ENCODE measurements at regions not wholly inside any gene's neighbourhood (a gene's known extent, or its start where the extent isn't known, plus 50 kb on each side); places are given as distances from the start of the nearest gene placed in this dataset.
"Not testable (repeated sequence)": the region's sequence is repeated elsewhere in the genome, so short reads cannot be mapped to it uniquely, and the experiment has no call there.

- not testable (repeated sequence) for DNase-seq (ENCODE audit: low read depth in 2 of 3, low spot score in 2 of 3)
Observed at GRCh38 chr6:168840932-168841331, 399.9 kb downstream of the SMOC2 start.

- not testable (repeated sequence) for DNase-seq (ENCODE audit: low read depth in 2 of 3, low spot score in 2 of 3)
Observed at GRCh38 chr6:168840299-168840698, 399.3 kb downstream of the SMOC2 start.

DNA sequence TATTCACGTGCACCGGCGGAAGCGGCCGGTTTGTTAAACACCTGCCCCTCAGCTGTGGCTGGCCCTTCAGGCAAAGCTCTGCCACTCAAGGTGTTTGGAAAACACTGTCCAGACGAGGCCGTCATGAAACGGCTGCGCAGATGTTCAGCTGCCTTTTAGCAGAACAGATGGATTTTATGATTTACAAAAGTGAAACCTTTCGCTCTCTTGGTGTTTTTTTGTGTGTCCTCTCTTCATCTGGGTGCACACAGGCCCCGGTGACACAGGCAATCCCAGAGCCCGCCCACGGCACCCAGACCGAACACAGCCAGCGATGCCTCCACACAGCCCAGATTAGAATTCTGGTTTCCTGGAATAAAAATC lies 397.0 kb downstream of the SMOC2 start:
- no peak for DNase-seq (ENCODE audit: low read depth in 2 of 3, low spot score in 2 of 3)

- no peak for DNase-seq (ENCODE audit: low read depth in 2 of 3, low spot score in 2 of 3)
Observed at GRCh38 chr6:168837254-168838036, 396.5 kb downstream of the SMOC2 start.

DNA sequence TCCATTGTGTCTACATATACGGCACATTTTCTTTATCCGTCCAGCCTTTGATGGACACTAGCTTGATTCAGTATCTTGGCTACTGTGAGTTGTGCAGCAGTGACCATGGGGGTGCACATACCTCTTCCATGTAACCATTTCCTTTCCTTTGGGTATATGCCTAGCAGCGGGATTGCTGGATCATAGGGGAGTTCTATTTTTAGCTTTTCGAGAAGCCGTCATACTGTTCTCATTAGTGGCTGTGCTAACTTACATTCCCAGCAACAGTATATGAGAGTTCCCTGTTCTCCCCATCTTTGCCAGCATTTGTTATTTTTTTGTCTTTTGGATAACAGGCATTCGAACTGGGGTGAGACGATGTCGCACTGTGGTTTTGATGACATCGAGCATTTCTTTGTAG lies 395.0 kb downstream of the SMOC2 start:
- no peak for DNase-seq (ENCODE audit: low read depth in 2 of 3, low spot score in 2 of 3)

DNA sequence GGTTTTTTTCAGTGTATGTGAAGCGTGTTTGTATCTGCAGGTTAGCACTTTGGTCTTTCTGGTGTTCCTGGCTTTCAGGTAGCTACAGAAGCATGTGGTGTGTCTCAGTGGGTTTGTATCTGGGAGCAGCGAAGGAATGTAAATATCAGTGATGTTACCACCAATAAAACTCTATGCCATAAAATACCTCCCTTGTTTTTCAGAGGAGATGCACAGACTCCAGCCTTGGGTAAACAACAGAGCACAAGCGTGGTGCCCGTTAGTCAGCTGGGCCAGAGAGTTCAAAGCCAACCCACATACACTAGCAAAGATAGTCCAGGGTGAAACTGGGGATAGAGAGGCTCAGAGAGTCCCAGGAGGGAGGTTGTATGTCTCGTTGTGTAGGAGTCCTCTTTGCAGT lies 393.8 kb downstream of the SMOC2 start:
- DNase-seq (ENCODE audit: low read depth in 2 of 3, low spot score in 2 of 3): no peak

- DNase-seq (ENCODE audit: low read depth in 2 of 3, low spot score in 2 of 3): no peak
Observed at GRCh38 chr6:168834042-168834587, 393.1 kb downstream of the SMOC2 start.

DNA sequence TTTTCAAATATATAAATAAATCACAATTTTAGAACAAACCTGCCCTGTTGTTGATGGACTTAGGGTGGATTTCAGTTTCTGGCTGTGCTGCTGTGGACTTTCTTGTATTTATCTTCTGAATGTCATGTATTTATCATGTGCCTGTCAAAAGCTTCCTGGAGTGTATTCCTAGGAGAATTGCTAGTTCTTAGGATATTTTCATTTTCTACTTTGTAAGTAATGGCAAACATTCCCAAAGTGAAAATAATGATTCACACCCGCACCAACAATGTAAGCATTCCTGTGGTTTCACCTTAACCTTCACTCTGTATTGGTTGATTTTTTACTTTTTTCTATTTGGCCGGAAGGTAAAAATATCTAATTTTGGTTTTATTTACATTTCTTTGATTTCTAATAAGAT lies 387.8 kb downstream of the SMOC2 start:
- DNase-seq (ENCODE audit: low read depth in 2 of 3, low spot score in 2 of 3): no peak

- DNase-seq (ENCODE audit: low read depth in 2 of 3, low spot score in 2 of 3): no peak
Observed at GRCh38 chr6:168828035-168828434, 387.1 kb downstream of the SMOC2 start.

DNA sequence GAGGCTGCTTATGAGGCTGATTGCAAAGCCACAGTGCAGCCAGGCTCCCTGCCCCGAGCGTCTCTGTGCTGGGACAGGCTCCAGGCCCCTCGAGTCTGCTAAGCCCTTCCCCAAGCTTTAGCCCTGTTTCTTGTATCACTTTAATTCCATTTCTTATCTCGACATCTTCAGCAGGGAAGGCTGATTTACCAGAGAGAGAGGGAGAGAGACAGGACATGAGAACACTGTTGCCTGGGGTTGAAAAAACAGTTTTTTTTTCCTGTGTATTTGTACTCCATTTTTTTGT lies 386.5 kb downstream of the SMOC2 start:
- DNase-seq (ENCODE audit: low read depth in 2 of 3, low spot score in 2 of 3): no peak

DNA sequence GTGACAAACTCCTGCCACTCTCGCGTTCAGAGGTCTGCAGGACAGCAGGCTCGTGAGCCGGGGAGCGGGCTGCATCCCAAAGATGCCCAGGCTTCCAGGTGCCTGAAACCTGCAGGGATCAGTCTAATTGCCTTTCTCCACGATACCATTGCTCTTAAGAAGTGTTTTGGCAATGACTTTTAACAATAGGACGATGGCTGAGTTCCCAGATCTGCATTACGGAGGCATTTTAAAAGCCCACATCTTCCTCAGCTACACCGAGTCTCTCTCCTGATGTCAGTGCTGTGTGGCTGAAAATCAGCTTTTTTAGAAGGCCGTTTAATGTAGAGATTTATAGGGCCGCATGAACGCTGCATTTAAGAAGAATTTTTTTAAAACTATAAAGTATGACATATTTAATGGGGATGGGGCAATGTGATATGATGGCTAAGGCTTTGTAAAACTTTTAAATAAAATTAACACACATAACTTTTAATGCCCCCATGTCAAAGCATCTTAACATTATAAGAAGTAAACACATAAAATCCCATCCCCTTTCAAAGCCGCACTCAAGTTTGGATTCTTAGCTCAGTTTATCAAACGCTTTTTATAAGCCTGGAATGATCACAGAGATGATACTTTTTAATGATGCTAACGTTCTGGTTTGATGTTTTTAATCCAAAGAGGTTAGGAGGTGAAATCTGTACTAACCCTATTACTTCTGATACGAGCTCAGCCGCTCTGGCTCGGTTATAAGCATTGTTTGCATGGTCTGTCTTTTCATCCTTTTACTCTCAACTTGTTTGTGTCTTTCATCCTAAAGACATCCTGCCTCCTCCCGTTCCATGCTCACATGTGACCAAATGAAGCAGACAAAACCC lies 386.0 kb downstream of the SMOC2 start:
- no peak for DNase-seq (ENCODE audit: low read depth in 2 of 3, low spot score in 2 of 3)

DNA sequence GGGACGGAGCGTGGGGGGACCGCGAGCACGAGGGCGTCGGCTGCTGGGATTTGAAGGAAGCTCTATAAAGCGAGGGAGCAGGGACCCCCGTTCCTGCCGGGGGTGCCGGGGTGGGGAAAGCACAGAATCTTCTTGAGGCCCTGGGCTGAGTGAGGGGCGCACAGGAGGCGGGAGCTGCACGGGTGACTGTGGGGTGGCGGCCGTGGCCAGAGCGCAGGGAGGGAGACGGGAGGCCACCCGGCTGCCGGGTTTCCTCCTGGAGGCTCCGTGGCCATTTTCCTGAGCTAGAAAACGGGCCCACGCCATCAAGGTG lies 385.1 kb downstream of the SMOC2 start:
- DNase-seq (ENCODE audit: low read depth in 2 of 3, low spot score in 2 of 3): no peak

DNA sequence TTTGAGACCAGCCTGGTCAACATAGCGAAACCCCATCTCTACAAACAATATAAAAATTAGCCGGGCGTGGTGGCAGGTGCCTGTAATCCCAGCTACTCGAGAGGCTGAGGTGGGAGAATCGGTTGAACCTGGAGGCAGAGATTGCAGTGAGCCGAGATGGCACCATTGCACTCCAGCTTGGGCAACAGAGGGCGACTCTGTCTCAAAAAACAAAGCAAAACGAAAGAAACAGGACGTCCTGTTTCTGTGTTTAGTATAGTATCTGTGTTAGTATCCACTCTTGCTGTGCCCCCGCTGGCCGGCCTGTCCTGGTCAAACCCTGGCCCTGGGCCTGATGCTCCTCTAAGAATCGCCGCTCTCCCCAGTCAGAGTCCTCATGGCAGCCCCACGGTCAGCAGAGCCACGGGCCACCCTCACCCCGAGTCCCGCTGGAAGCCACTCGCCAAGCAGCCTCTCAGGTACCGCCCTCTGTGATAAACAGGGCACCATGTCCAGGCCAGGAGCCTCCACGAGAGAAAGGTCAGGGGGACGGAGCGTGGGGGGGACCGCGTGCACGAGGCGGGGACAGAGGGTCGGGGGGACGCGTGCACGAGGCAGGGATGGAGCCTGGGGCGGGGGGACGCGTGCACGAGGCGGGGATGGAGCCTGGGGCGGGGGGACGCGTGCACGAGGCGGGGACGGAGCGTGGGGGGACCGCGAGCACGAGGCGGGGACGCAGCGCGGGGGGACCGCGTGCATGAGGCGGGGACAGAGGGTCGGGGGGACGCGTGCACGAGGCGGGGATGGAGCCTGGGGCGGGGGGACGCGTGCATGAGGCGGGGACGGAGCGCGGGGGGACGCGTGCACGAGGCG lies 384.5 kb downstream of the SMOC2 start:
- DNase-seq (ENCODE audit: low read depth in 2 of 3, low spot score in 2 of 3): no peak

DNA sequence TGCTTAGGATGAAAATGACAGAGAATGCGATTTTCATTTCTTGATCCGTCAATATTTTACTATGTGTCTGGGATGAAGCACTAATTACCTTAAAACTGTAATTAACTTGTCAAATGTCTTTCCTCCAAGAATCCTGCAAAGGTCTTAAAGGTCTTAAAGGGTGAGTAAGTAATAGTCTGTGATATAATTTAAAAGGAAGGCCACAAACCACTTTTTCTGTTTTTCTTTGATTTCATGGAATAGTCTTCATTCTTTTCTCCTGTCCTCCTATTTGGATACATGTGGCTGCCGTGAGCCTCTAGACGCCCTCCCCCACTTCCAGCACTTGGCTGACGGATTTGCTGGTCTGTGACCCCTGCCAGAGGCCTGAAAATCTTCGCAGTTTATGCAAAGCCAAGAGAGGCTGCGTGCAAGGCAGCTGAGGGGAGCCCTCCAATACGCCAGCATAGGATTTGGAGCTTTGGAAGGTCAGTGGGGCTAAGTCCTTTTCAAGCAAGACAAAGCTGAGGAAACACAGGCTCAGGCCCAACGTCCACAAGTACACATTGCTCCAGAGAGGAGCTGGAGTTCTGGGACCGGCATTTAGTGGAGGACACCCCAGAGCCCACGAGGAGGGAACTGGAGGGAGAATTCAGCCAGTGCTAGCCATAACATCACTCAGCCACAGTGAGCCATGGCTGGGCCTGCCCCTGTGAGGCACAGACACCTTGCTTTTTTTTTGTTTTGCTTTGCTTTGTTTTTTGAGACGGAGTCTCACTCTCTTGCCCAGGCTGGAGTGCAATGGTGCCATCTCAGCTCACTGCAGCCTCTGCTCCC lies 382.6 kb downstream of the SMOC2 start:
- no peak for DNase-seq (ENCODE audit: low read depth in 2 of 3, low spot score in 2 of 3)

DNA sequence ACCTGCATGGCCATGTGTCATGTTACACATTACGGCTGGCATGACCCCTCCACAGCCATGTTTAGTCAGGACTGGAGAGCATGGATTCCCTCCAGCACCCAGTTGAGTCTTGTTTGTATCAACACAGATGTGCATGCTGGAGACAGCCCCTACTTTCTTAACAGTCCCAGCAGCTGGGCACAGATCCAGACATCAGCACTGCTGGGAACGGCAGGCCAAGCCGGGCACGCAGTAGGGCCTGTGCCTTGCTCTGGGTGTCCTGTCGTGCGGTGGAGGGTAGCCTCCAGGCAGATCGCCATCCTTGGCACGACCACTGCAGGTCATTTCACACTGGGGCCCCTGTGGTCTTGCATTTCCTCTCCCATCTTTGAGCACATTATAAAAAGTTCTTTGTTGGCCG lies 381.4 kb downstream of the SMOC2 start:
- DNase-seq (ENCODE audit: low read depth in 2 of 3, low spot score in 2 of 3): no peak

DNA sequence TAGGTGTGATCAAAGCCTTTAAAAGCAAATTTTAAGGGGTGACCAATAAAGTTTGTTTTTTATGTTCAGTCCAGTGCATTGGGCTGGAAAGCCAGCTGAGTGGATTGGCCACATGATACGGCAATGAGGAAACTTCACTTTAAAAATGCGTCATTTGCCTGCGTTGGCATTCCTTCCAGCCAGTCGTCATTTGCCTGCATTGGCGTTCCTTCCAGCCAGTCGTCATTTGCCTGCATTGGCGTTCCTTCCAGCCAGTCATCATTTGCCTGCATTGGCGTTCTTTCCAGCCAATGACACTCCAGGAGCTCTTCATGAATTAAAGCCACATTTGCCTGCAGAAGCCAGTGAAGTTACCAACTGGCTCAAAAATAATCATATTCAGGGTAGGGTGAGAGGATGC lies 378.6 kb downstream of the SMOC2 start:
- no peak for DNase-seq (ENCODE audit: low read depth in 2 of 3, low spot score in 2 of 3)

- no peak for DNase-seq (ENCODE audit: low read depth in 2 of 3, low spot score in 2 of 3)
Observed at GRCh38 chr6:168817558-168818159, 376.7 kb downstream of the SMOC2 start.

GRCh38 chr6:168815229-168815628 lies 374.2 kb downstream of the SMOC2 start:
- no peak for DNase-seq (ENCODE audit: low read depth in 2 of 3, low spot score in 2 of 3)

DNA sequence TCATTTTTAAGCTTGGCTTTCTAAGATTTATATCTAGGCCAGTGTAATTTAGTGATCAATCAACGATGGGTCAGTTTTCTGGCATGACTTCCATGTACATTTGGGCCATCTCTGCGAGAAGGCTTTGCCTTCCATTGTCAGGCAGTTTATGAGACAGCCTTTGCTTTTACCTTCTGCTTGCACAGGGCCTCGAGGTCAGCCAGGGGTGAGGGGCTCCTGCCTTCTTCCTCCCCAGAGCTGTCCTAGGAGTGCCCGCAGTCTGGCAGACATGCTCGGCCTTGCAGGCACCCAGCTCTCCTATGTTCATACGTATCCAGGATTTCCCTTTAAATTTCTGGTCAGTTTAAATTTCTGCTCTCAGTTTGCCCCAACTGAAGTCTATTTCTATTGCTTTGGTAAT lies 367.2 kb downstream of the SMOC2 start:
- no peak for DNase-seq (ENCODE audit: low read depth in 2 of 3, low spot score in 2 of 3)

DNA sequence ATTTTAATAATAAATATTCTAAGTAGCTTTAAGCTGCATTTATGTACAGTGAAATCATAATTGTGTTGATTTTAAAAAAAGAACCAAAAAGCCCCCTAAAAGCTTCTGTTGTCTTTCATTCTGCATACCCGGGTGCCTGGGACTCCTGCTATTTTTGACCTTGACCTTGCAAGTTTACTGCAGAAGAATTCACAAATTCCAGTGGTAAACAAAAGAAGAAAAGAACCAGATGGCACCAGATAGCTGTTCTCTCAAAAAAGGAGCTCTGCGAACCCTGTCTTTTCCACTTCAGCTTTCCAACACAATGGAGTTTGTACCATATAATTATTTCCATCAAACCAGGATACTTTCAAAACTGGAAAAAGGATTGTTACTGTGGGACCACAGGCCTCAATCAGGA lies 363.3 kb downstream of the SMOC2 start:
- DNase-seq (ENCODE audit: low read depth in 2 of 3, low spot score in 2 of 3): no peak

Measured in hematopoietic multipotent progenitor cell (in vitro differentiated cells).